ENCODE measurements at regions not wholly inside any gene's neighbourhood (a gene's known extent, or its start where the extent isn't known, plus 50 kb on each side); places are given as distances from the start of the nearest gene placed in this dataset.

GRCh38 chr3:166123088-166123487 lies 285.9 kb upstream of the BCHE start (continued):
- TF ChIP-seq TFDP1 (CRISPR knock-in tag; IDR thresholded peaks at IDR 0.05; ENCODE audit: borderline replicate concordance) = no peak
- no peak for TF ChIP-seq SOX13 (IDR thresholded peaks at IDR 0.05)
- TF ChIP-seq SOX13 (CRISPR knock-in tag; conservative IDR thresholded peaks at IDR 0.05 in 1 of 2, IDR thresholded peaks at IDR 0.05 in 1 of 2) = no peak
- no peak for TF ChIP-seq ZBTB43 (CRISPR knock-in tag; conservative IDR thresholded peaks at IDR 0.05)
- no peak for TF ChIP-seq SAFB2 (CRISPR knock-in tag; IDR thresholded peaks at IDR 0.05; ENCODE audit: borderline replicate concordance, low read depth)
- TF ChIP-seq, protein P1, sequence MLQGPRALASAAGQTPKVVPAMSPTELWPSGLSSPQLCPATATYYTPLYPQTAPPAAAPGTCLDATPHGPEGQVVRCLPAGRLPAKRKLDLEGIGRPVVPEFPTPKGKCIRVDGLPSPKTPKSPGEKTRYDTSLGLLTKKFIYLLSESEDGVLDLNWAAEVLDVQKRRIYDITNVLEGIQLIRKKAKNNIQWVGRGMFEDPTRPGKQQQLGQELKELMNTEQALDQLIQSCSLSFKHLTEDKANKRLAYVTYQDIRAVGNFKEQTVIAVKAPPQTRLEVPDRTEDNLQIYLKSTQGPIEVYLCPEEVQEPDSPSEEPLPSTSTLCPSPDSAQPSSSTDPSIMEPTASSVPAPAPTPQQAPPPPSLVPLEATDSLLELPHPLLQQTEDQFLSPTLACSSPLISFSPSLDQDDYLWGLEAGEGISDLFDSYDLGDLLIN (CRISPR knock-in tag; IDR thresholded peaks at IDR 0.05; ENCODE audit: borderline replicate concordance) = no peak
- no peak for TF ChIP-seq HMG20A (CRISPR knock-in tag; IDR thresholded peaks at IDR 0.05; ENCODE audit: borderline replicate concordance)
- TF ChIP-seq PTBP1 (IDR thresholded peaks at IDR 0.05; ENCODE audit: low read depth, low read length, poor library complexity, severe bottlenecking) = no peak
- no peak for TF ChIP-seq ZNF343 (CRISPR knock-in tag; IDR thresholded peaks at IDR 0.05)

DNA sequence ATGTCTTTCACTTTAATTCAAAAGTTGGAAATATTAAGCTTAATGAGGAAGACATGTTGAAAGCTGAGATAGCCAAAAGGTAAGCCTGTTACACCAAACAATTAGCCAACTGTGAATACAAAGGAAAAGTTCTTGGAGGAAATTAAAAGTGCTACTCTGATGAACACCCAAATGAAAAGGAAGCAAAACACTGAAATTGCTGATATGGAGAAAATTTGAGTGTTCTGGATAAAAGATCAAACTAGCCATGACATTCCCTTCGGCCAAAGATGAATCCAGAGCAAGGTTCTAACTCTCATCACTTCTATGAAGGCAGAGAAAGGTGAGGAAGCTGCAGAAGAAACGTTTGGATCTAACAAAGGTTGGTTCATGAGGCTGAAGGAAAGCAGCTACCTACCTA lies 280.8 kb upstream of the BCHE start:
- ChIA-PET CTCF (ENCODE audit: low intra/inter-chr PET ratio, low total read pairs) (no interaction called here), POLR2A (no interaction called here)
- Histone ChIP-seq H3K36me3 (replicated peaks in 1 of 2; ENCODE audit: control insufficient read depth in 1 of 2, insufficient read depth in 2 of 2, low read length in 2 of 2) (no peaks in the 10 kb centered on the region), H3K4me3 (replicated peaks in 1 of 3; ENCODE audit: insufficient read depth in 1 of 3, low read depth in 2 of 3, low read length in 3 of 3) (no peak overlapping the region), H3K9me3 (ENCODE audit: low read length) (no peaks in the 10 kb centered on the region), H3K79me2 (ENCODE audit: insufficient read depth, low read length) (no peaks in the 10 kb centered on the region), H3K4me1 (ENCODE audit: insufficient read depth, low read length) (no peaks in the 10 kb centered on the region), H3K27me3 (ENCODE audit: control insufficient read depth in 1 of 2, insufficient read depth in 2 of 2, low read length in 2 of 2) (no peaks in the 10 kb centered on the region), H3K27ac (ENCODE audit: extremely low read length, insufficient read depth, low read length) (no peak overlapping the region), H4K20me1 (ENCODE audit: insufficient read depth, low read length) (no peaks in the 10 kb centered on the region), H2AFZ (ENCODE audit: low read length) (no peak overlapping the region), H3K4me2 (ENCODE audit: low read depth, low read length) (no peak overlapping the region), H3K9ac (ENCODE audit: insufficient read depth, low read depth, low read length) (no peak overlapping the region)
- 0% methylated on average over 2 of the region's 2 CpGs for WGBS (ENCODE audit: low lambda C conversion rate)
- TF ChIP-seq MAFK (conservative IDR thresholded peaks at IDR 0.05 in 1 of 2, IDR thresholded peaks at IDR 0.05 in 1 of 2; ENCODE audit: low read length in 2 of 2) (peak; percentile 57 to 64; a peak in 3 of 4 replicates), HOXA3 (CRISPR knock-in tag; IDR thresholded peaks at IDR 0.05) (no peak), MAFF (IDR thresholded peaks at IDR 0.05; ENCODE audit: low read depth, low read length) (peak; percentile 64), ZNF468 (CRISPR knock-in tag; IDR thresholded peaks at IDR 0.05) (no peak), HNF4G (IDR thresholded peaks at IDR 0.05; ENCODE audit: borderline replicate concordance, low read depth, low read length) (no peak), HNF4G (CRISPR knock-in tag; IDR thresholded peaks at IDR 0.05; ENCODE audit: borderline replicate concordance, low read depth) (no peak)
- intact Hi-C loops (cut with micrococcal nuclease; ENCODE audit: unreplicated experiment) = no loop called here
- in situ Hi-C loops (cut with HindIII; ENCODE audit: extremely low pct_ligation_motif_present, low pct_unique_long_range_greater_than_20kb) = no loop called here
- FAIRE-seq (no peak), DNase-seq (ENCODE audit: low spot score) (no peak), ATAC-seq (no peak)
- BruUV-seq (replicated peaks) = no TSS peak

All from HepG2 (cell line).